Activated CD8-positive, alpha-beta T cell treated with anti-CD3 and anti-CD28 coated beads, Interleukin-2, amount 10 ng/mL, durations not matched to agents 7 days and 5 days (primary cell): ENCODE measurements at regions not wholly inside any gene's neighbourhood (a gene's known extent, or its start where the extent isn't known, plus 50 kb on each side); places are given as distances from the start of the nearest gene placed in this dataset.

Experiments
- ATAC-seq: fragments of 150-1000 bp; cut with Tn5 transposase; one replicate; pipeline ENCODE4 v1.10.0; 2021; ENCODE audit warnings: moderate library complexity
- CTCF ChIA-PET: fragments of 350-600 bp; sonication (Branson Sonifier 250); formaldehyde crosslinking; loops from one replicate; lab custom pipeline; 2021; ENCODE audit warnings: antibody characterized with exemption; lab: Charles Lee
- POLR2A ChIA-PET: fragments of 350-600 bp; sonication (Branson Sonifier 250); formaldehyde crosslinking; loops from one replicate; lab custom pipeline; 2021; ENCODE audit warnings: antibody characterized with exemption; lab: Charles Lee
- DNase-seq: peaks from one replicate; pipeline ENCODE4 v3.0.0-alpha.2; 2020
- H3K27ac Mint-ChIP-seq: one replicate; pipeline ENCODE4 v1.8.0; 2021; ENCODE audit warnings: mild to moderate bottlenecking, mixed read lengths
- H3K27me3 Mint-ChIP-seq: one replicate; pipeline ENCODE4 v1.8.0; 2021; ENCODE audit warnings: low read depth, mixed read lengths
- H3K36me3 Mint-ChIP-seq: one replicate; pipeline ENCODE4 v1.8.0; 2021; ENCODE audit warnings: low read depth, mixed read lengths
- H3K4me1 Mint-ChIP-seq: one replicate; pipeline ENCODE4 v1.8.0; 2021; ENCODE audit warnings: low read depth, mixed read lengths
- H3K4me3 Mint-ChIP-seq: one replicate; pipeline ENCODE4 v1.8.0; 2021; ENCODE audit warnings: mild to moderate bottlenecking, mixed read lengths
- H3K9me3 Mint-ChIP-seq: one replicate; pipeline ENCODE4 v1.8.0; 2022; ENCODE audit warnings: mixed read lengths; ENCODE audit not compliant: insufficient read depth

- Mint-ChIP-seq H3K27ac (no peak overlapping the region), H3K9me3 (peaks cover 12% of the 10 kb centered on the region), H3K36me3 (no peaks in the 10 kb centered on the region), H3K4me1 (no peaks in the 10 kb centered on the region), H3K27me3 (no peaks in the 10 kb centered on the region), H3K4me3 (no peak overlapping the region)
- ChIA-PET CTCF (no interaction called here), POLR2A (no interaction called here)
- no peak for ATAC-seq
- DNase-seq: no peak
These were observed 106.8 kb downstream of the CYP26B1 start for GRCh38 chr2:72040629-72041571.

GRCh38 chr2:72038524-72038923, 109.1 kb downstream of the CYP26B1 start:
- Mint-ChIP-seq H3K4me1 (no peaks in the 10 kb centered on the region), H3K27ac (no peak overlapping the region), H3K4me3 (no peak overlapping the region), H3K27me3 (no peaks in the 10 kb centered on the region), H3K36me3 (no peaks in the 10 kb centered on the region), H3K9me3 (no peaks in the 10 kb centered on the region)
- DNase-seq (no peak), ATAC-seq (no peak)
- ChIA-PET POLR2A (no interaction called here), CTCF (no interaction called here)

GRCh38 chr2:72037261-72037666, 110.4 kb downstream of the CYP26B1 start:
- H3K4me1 Mint-ChIP-seq: no peaks in the 10 kb centered on the region
- H3K4me3 Mint-ChIP-seq: no peak overlapping the region
- CTCF ChIA-PET: no interaction called here
- H3K36me3 Mint-ChIP-seq: no peaks in the 10 kb centered on the region
- DNase-seq (no peak), ATAC-seq (no peak)
- H3K9me3 Mint-ChIP-seq: no peaks in the 10 kb centered on the region
- H3K27me3 Mint-ChIP-seq: no peaks in the 10 kb centered on the region
- POLR2A ChIA-PET: no interaction called here
- H3K27ac Mint-ChIP-seq: no peak overlapping the region

- H3K27ac Mint-ChIP-seq: no peak overlapping the region
- CTCF ChIA-PET: no interaction called here
- no peaks in the 10 kb centered on the region for H3K4me1 Mint-ChIP-seq
- H3K4me3 Mint-ChIP-seq: no peak overlapping the region
- DNase-seq: no peak
- no peaks in the 10 kb centered on the region for H3K9me3 Mint-ChIP-seq
- no peaks in the 10 kb centered on the region for H3K27me3 Mint-ChIP-seq
- POLR2A ChIA-PET: no interaction called here
- ATAC-seq: no peak
- H3K36me3 Mint-ChIP-seq: no peaks in the 10 kb centered on the region
These were observed 111.1 kb downstream of the CYP26B1 start for GRCh38 chr2:72036595-72036994.

- Mint-ChIP-seq H3K9me3 (no peaks in the 10 kb centered on the region), H3K27ac (no peak overlapping the region), H3K4me1 (no peaks in the 10 kb centered on the region), H3K4me3 (no peak overlapping the region), H3K36me3 (no peaks in the 10 kb centered on the region), H3K27me3 (no peaks in the 10 kb centered on the region)
- DNase-seq (no peak), ATAC-seq (no peak)
- ChIA-PET CTCF (no interaction called here), POLR2A (no interaction called here)
These were observed 111.5 kb downstream of the CYP26B1 start for GRCh38 chr2:72036173-72036545.

GRCh38 chr2:72035518-72036172, 112.0 kb downstream of the CYP26B1 start:
- no peaks in the 10 kb centered on the region for H3K27me3 Mint-ChIP-seq
- DNase-seq: no peak
- H3K4me3 Mint-ChIP-seq: no peak overlapping the region
- ChIA-PET POLR2A (no interaction called here), CTCF (no interaction called here)
- H3K4me1 Mint-ChIP-seq: no peaks in the 10 kb centered on the region
- no peak overlapping the region for H3K27ac Mint-ChIP-seq
- ATAC-seq: no peak
- H3K9me3 Mint-ChIP-seq: no peaks in the 10 kb centered on the region
- H3K36me3 Mint-ChIP-seq: no peaks in the 10 kb centered on the region

- no peak overlapping the region for H3K27ac Mint-ChIP-seq
- H3K4me1 Mint-ChIP-seq: no peaks in the 10 kb centered on the region
- no peak overlapping the region for H3K4me3 Mint-ChIP-seq
- ChIA-PET CTCF (no interaction called here), POLR2A (no interaction called here)
- no peaks in the 10 kb centered on the region for H3K27me3 Mint-ChIP-seq
- H3K9me3 Mint-ChIP-seq: no peaks in the 10 kb centered on the region
- H3K36me3 Mint-ChIP-seq: no peaks in the 10 kb centered on the region
- DNase-seq (peak; percentile 12), ATAC-seq (no peak)
These were observed 113.1 kb downstream of the CYP26B1 start for GRCh38 chr2:72034353-72035095.

GRCh38 chr2:72033636-72034035, 114.0 kb downstream of the CYP26B1 start:
- H3K27ac Mint-ChIP-seq: no peak overlapping the region
- ATAC-seq (no peak), DNase-seq (no peak)
- H3K36me3 Mint-ChIP-seq: no peaks in the 10 kb centered on the region
- CTCF ChIA-PET: no interaction called here
- no peak overlapping the region for H3K4me3 Mint-ChIP-seq
- no peaks in the 10 kb centered on the region for H3K27me3 Mint-ChIP-seq
- no peaks in the 10 kb centered on the region for H3K9me3 Mint-ChIP-seq
- H3K4me1 Mint-ChIP-seq: no peaks in the 10 kb centered on the region
- POLR2A ChIA-PET: no interaction called here

GRCh38 chr2:72032481-72033041, 115.1 kb downstream of the CYP26B1 start:
- Mint-ChIP-seq H3K9me3 (no peaks in the 10 kb centered on the region), H3K27me3 (no peaks in the 10 kb centered on the region), H3K4me3 (no peak overlapping the region), H3K27ac (no peak overlapping the region), H3K4me1 (no peaks in the 10 kb centered on the region), H3K36me3 (no peaks in the 10 kb centered on the region)
- ChIA-PET POLR2A (no interaction called here), CTCF (no interaction called here)
- no peak for ATAC-seq
- no peak for DNase-seq

GRCh38 chr2:72031346-72032110, 116.1 kb downstream of the CYP26B1 start:
- DNase-seq: no peak
- H3K36me3 Mint-ChIP-seq: no peaks in the 10 kb centered on the region
- ATAC-seq: no peak
- H3K4me1 Mint-ChIP-seq: no peaks in the 10 kb centered on the region
- ChIA-PET POLR2A (no interaction called here), CTCF (no interaction called here)
- no peaks in the 10 kb centered on the region for H3K27me3 Mint-ChIP-seq
- no peaks in the 10 kb centered on the region for H3K9me3 Mint-ChIP-seq
- no peak overlapping the region for H3K4me3 Mint-ChIP-seq
- no peak overlapping the region for H3K27ac Mint-ChIP-seq

GRCh38 chr2:72028996-72029395, 118.7 kb downstream of the CYP26B1 start:
- no peaks in the 10 kb centered on the region for H3K27me3 Mint-ChIP-seq
- H3K36me3 Mint-ChIP-seq: no peaks in the 10 kb centered on the region
- POLR2A ChIA-PET: no interaction called here
- no peaks in the 10 kb centered on the region for H3K9me3 Mint-ChIP-seq
- no peaks in the 10 kb centered on the region for H3K4me1 Mint-ChIP-seq
- ATAC-seq (no peak), DNase-seq (peak; percentile 5)
- H3K4me3 Mint-ChIP-seq: no peak overlapping the region
- H3K27ac Mint-ChIP-seq: no peak overlapping the region
- CTCF ChIA-PET: no interaction called here
